KOPT-K1 (cell line): ENCODE measurements at regions not wholly inside any gene's neighbourhood (a gene's known extent, or its start where the extent isn't known, plus 50 kb on each side); places are given as distances from the start of the nearest gene placed in this dataset.
"Not testable (repeated sequence)": the region's sequence is repeated elsewhere in the genome, so short reads cannot be mapped to it uniquely, and the experiment has no call there.

Experiments used
- H3K27ac ChIP-seq: fragments of 200-600 bp; sonication (generic); 2 replicates; pipeline ENCODE4 v1.5.1; 2016; ENCODE audit warnings: antibody characterized with exemption, mild to moderate bottlenecking, low read depth, low read length; ENCODE audit not compliant: poor library complexity, severe bottlenecking
- H3K36me3 ChIP-seq: fragments of 200-600 bp; sonication (generic); 2 replicates; pipeline ENCODE4 v1.5.1; 2017; ENCODE audit warnings: antibody characterized with exemption, mild to moderate bottlenecking, low read length, moderate library complexity; ENCODE audit not compliant: insufficient read depth
- H3K9me3 ChIP-seq: fragments of 200-600 bp; sonication (generic); 2 replicates; pipeline ENCODE4 v1.5.1; 2017; ENCODE audit warnings: antibody characterized with exemption, low read length, mild to moderate bottlenecking; ENCODE audit not compliant: insufficient read depth, poor library complexity, severe bottlenecking

DNA sequence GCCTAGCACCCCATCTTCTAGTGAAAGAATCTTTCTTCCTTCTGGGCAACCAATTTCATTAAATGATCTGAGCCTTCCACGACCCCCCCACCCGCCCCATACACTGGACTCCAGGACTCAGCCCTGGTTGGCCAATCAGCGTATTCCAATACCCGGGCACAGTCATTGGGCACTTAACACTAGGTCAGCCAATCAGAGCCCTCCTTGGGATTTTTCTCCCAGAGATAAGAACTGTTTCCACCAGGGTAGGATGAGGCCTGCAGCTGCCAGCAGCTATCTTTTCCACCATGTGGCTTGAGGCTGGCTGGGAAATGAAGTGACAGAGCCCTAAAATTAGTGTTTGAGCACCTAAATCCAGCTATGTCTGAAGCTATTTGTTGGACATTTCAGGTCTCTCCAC lies 418.8 kb downstream of the BCOR start:
- H3K27ac ChIP-seq, result no peak overlapping the region
- H3K9me3 ChIP-seq, result no peaks in the 10 kb centered on the region
- no peaks in the 10 kb centered on the region for H3K36me3 ChIP-seq

- no peaks in the 10 kb centered on the region for H3K36me3 ChIP-seq
- no peak overlapping the region for H3K27ac ChIP-seq
- H3K9me3 ChIP-seq, result no peaks in the 10 kb centered on the region
These were observed 418.1 kb downstream of the BCOR start for GRCh38 chrX:39679497-39680157.

GRCh38 chrX:39681885-39682284 lies 415.9 kb downstream of the BCOR start:
- no peak overlapping the region for H3K27ac ChIP-seq
- H3K36me3 ChIP-seq, result no peaks in the 10 kb centered on the region
- H3K9me3 ChIP-seq, result no peaks in the 10 kb centered on the region

DNA sequence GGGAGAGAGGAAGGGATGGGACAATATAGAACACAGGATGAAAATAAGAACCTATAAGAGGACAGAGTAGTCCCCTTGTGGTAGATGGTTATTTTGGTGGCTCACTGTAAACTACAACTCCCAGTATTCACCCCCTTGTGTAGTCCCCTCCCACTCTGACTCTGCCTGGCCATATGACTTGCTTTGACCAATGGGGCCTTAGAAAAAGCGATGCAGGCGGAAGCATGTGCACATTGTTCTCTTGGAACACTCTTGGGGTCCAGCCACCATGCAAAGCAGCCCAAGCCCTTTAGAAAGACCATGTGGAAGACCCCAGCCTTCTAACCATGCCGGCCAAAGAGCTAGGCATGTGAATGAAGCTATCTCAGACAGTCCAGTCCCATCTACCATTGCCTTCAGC lies 415.0 kb downstream of the BCOR start:
- Histone ChIP-seq H3K9me3 (no peaks in the 10 kb centered on the region), H3K27ac (no peak overlapping the region)

GRCh38 chrX:39688219-39688575 lies 409.6 kb downstream of the BCOR start:
- no peak overlapping the region for H3K27ac ChIP-seq
- H3K9me3 ChIP-seq, result no peaks in the 10 kb centered on the region
- H3K36me3 ChIP-seq, result no peaks in the 10 kb centered on the region

More for the DNA sequence above, 415.0 kb downstream of the BCOR start:
- H3K36me3 ChIP-seq, result no peaks in the 10 kb centered on the region

GRCh38 chrX:39688576-39689375 lies 409.0 kb downstream of the BCOR start:
- no peaks in the 10 kb centered on the region for H3K9me3 ChIP-seq
- no peaks in the 10 kb centered on the region for H3K36me3 ChIP-seq
- no peak overlapping the region for H3K27ac ChIP-seq

DNA sequence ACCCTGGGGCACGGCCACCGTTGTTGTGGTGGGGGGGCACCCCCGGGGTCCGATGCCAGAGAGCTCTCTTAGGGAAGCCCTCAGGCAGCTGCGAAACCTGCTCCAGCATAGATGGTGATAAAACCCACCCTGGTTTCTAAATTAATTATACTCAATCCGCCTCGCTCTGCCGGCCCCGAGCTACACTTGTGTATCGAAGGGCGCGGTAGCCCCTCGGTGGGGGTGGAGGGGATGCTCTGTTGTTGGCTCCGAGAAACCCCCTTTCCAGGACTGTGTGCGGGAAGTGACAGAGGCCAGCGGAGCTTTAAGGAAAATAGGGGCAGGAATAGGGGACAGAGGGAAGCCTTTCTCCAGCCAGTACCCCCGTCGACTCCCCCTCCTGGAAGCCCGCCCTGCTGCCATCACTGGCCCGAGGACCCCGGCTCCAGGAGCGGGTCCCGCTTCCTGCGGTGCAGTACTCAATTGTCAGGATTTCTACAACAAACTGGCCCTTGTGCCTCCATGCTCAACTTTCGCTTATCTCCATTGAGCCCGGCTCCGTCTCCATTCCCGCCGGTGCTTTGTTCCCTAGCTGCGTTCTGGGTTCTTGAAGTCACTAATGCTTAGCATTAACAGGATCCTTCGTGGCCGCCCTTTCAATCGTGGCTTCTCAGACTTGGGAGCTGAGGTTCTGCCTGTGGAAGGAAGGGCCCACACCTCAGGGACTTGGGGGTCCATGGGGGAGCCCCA lies 408.2 kb downstream of the BCOR start:
- Histone ChIP-seq H3K9me3 (no peaks in the 10 kb centered on the region), H3K27ac (no peak overlapping the region), H3K36me3 (no peaks in the 10 kb centered on the region)

- Histone ChIP-seq H3K36me3 (no peaks in the 10 kb centered on the region), H3K9me3 (no peaks in the 10 kb centered on the region), H3K27ac (no peak overlapping the region)
These were observed 407.0 kb downstream of the BCOR start for GRCh38 chrX:39690541-39691415.

GRCh38 chrX:39691724-39692123 lies 406.0 kb downstream of the BCOR start:
- Histone ChIP-seq H3K27ac (no peak overlapping the region), H3K9me3 (no peaks in the 10 kb centered on the region), H3K36me3 (no peaks in the 10 kb centered on the region)

DNA sequence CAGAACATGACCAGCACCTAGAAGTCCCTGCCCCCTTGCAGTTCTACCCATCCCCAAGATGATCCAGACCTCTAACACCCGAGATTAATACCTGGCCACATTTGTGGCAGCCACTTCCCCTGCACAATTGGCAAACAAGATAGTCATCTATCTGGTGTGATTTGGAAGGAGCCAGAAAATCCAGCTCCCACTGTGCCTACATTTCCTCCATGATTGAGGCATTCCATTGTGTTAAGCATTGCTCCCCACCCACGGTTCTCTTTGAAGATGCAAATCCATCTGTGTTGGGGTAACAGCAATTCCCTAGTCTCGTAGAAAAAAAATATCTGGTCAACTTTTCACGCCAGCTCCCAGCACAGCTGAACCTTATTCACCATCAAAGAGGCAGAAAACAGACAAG lies 405.0 kb downstream of the BCOR start:
- Histone ChIP-seq H3K36me3 (no peaks in the 10 kb centered on the region), H3K9me3 (no peaks in the 10 kb centered on the region), H3K27ac (no peak overlapping the region)

DNA sequence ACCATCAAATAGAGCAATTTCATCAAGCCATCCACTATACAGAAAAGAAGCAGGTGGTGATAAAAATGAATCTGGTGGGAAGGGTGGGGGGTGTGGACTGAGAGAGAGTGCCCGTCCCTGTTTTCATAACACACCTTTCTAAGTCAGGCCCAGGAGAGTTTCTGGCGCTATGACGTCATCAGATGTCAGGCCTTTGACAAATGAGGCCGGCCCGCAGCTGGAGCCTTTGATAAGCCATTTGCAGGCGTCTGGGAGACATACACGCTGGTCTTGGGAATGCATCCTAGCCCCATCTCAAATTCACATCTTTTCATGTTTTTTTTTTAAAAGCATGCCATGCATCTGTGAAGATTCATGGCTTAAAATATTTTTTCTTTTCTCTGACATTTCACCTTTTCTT lies 404.5 kb downstream of the BCOR start:
- no peaks in the 10 kb centered on the region for H3K36me3 ChIP-seq
- H3K9me3 ChIP-seq, result no peaks in the 10 kb centered on the region
- H3K27ac ChIP-seq, result no peak overlapping the region

- not testable (repeated sequence) for H3K36me3 ChIP-seq, H3K9me3 ChIP-seq, H3K27ac ChIP-seq
These were observed 395.1 kb downstream of the BCOR start for GRCh38 chrX:39702636-39703035.

- no peaks in the 10 kb centered on the region for H3K9me3 ChIP-seq
- no peak overlapping the region for H3K27ac ChIP-seq
- H3K36me3 ChIP-seq, result no peaks in the 10 kb centered on the region
These were observed 394.5 kb downstream of the BCOR start for GRCh38 chrX:39703307-39703706.

- Histone ChIP-seq H3K27ac (no peak overlapping the region), H3K36me3 (no peaks in the 10 kb centered on the region), H3K9me3 (no peaks in the 10 kb centered on the region)
These were observed 393.2 kb downstream of the BCOR start for GRCh38 chrX:39704590-39704989.

DNA sequence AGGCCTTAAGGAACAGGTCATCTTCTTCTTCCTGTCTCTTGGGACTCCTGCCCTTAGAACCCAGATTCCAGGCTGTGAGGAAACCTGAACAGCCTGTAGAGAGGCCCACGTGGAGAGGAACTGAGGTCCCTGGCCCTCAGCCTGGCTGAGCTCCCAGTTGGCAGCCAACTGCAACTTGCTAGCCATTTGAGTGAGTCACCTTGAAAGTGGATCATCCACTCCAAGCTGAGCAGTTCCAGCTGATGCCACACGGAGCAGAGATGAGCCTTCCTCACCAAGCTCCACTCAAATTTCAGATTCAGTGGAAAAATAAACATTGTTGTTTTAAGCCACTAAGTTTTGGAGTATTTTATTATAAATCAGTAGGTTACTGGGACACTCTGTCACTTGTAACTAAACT lies 392.5 kb downstream of the BCOR start:
- H3K27ac ChIP-seq, result no peak overlapping the region
- no peaks in the 10 kb centered on the region for H3K36me3 ChIP-seq
- H3K9me3 ChIP-seq, result no peaks in the 10 kb centered on the region
